HG02759 (cell line): ENCODE measurements at regions not wholly inside any gene's neighbourhood (a gene's known extent, or its start where the extent isn't known, plus 50 kb on each side); places are given as distances from the start of the nearest gene placed in this dataset.

Source experiments
- ATAC-seq: cut with Tn5 transposase; IDR thresholded peaks from one replicate; pipeline ENCODE4 v1.9.1; 2021; ENCODE audit warnings: mild to moderate bottlenecking, moderate library complexity; ENCODE audit not compliant: unreplicated experiment

- ATAC-seq, result no peak
Observed at GRCh38 chr10:54903745-54904144, 102.7 kb upstream of the PCDH15 start.

- peak; percentile 82 for ATAC-seq
Observed at GRCh38 chr10:54900584-54900983, 99.6 kb upstream of the PCDH15 start.

GRCh38 chr10:54880996-54881395 is 80.0 kb upstream of the PCDH15 start:
- no peak for ATAC-seq

- ATAC-seq, result no peak
Observed at GRCh38 chr10:54869022-54869421, 68.0 kb upstream of the PCDH15 start.

- no peak for ATAC-seq
Observed at GRCh38 chr10:54866666-54867065, 65.6 kb upstream of the PCDH15 start.

GRCh38 chr10:54854843-54855242 is 53.8 kb upstream of the PCDH15 start:
- ATAC-seq, result no peak

- ATAC-seq, result no peak
Observed at GRCh38 chr10:54854389-54854788, 53.4 kb upstream of the PCDH15 start.

- no peak for ATAC-seq
Observed at GRCh38 chr10:54853883-54854282, 52.9 kb upstream of the PCDH15 start.
